ENCODE measurements at regions not wholly inside any gene's neighbourhood (a gene's known extent, or its start where the extent isn't known, plus 50 kb on each side); places are given as distances from the start of the nearest gene placed in this dataset.
A peak's percentile ranks its signal among the peaks of the same experiment; 100 is the strongest.

DNA sequence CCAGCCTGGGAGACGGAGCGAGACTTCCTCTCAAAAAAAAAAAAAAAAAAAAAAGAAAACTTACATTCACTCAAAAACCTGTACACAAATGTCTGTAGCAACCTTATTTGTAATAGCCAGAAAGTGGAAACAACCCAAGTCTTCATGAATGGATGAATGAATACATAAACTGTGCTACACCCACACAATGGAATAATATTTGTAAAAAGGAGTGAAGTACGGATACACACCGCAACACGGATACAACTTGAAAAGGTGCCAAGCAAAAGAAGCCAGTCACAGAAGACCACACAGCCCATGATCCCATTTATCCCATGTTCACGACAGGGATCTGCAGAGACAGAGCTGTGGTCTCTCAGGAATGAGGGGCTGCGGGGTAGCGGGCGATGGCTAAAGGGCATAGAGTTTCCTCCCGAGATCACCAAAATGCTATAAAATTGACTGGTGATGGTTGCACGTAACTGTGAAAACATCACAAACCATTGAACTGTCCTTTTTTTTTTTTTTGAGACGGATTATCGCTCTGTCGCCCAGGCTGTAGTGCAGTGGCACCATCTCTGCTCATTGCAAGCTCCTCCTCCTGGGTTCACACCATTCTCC is 76.2 kb upstream of the COL5A1 start:
- Histone ChIP-seq H3K4ac (replicated peaks; ENCODE audit: insufficient read length, low read depth, low read length) (no peak overlapping the region), H3K18ac (ENCODE audit: extremely low read depth, low read length) (no peak overlapping the region), H4K5ac (ENCODE audit: insufficient read length, low read depth, low read length) (no peak overlapping the region), H2BK5ac (ENCODE audit: low read depth, low read length) (no peak overlapping the region), H3K14ac (ENCODE audit: insufficient read length) (no peak overlapping the region), H3K23ac (ENCODE audit: insufficient read length) (no peak overlapping the region), H4K8ac (ENCODE audit: extremely low read depth, insufficient read depth, low read length) (no peak overlapping the region), H2AK5ac (ENCODE audit: low read depth, low read length) (no peak overlapping the region), H3K36me3 (ENCODE audit: control insufficient read depth in 2 of 4, insufficient read depth in 4 of 4, low read length in 3 of 4) (no peaks in the 10 kb centered on the region), H3K27me3 (replicated peaks in 1 of 4; ENCODE audit: control insufficient read depth in 3 of 4, extremely low read depth in 1 of 4, insufficient read depth in 3 of 4, low read length in 3 of 4) (no peaks in the 10 kb centered on the region), H2BK12ac (ENCODE audit: low read depth, low read length) (no peak overlapping the region), H2BK15ac (ENCODE audit: low read length) (no peak overlapping the region), H4K20me1 (replicated peaks in 1 of 2; ENCODE audit: control insufficient read depth in 1 of 2, insufficient read depth in 2 of 2, low read length in 2 of 2) (no peaks in the 10 kb centered on the region), H3K4me2 (ENCODE audit: insufficient read depth in 1 of 2, low read depth in 2 of 2, low read length in 2 of 2) (no peak overlapping the region), H2BK20ac (ENCODE audit: low read length) (no peak overlapping the region), H3K4me1 (replicated peaks in 1 of 4; ENCODE audit: control insufficient read depth in 3 of 4, insufficient read depth in 4 of 4, low read length in 3 of 4) (no peaks in the 10 kb centered on the region), H3K9me3 (ENCODE audit: insufficient read depth in 2 of 2, low read depth in 1 of 2, low read length in 1 of 2) (peaks cover 0 to 3% of the 10 kb centered on the region in 2 experiments; a peak in 1 of 4 replicates), H3K79me2 (ENCODE audit: control insufficient read depth in 1 of 2, insufficient read depth in 2 of 2, low read length in 2 of 2) (no peaks in the 10 kb centered on the region), H4K91ac (replicated peaks; ENCODE audit: insufficient read length, low read length) (no peak overlapping the region), H3K27ac (ENCODE audit: low read depth, low read length) (no peak overlapping the region), H3K9ac (replicated peaks in 1 of 4; ENCODE audit: extremely low read depth in 1 of 4, low read depth in 3 of 4, low read length in 3 of 4) (no peak overlapping the region), H2BK120ac (replicated peaks; ENCODE audit: low read depth, low read length) (no peak overlapping the region), H3K56ac (replicated peaks; ENCODE audit: insufficient read length, low read depth, low read length) (no peak overlapping the region), H3K23me2 (ENCODE audit: low read depth, low read length) (no peaks in the 10 kb centered on the region), H3K79me1 (ENCODE audit: low read depth, low read length) (no peaks in the 10 kb centered on the region), H2AFZ (ENCODE audit: low read length) (no peak overlapping the region), H3K4me3 (ENCODE audit: extremely low read depth in 1 of 4, insufficient read depth in 2 of 4, low read depth in 3 of 4, low read length in 4 of 4) (no peak overlapping the region)
- ChIA-PET CTCF (ENCODE audit: partially characterized antibody) (interaction anchor here (0.7 kb wide), 1 partner anchor 107 kb away, joined by 3 read pairs; no protein-coding TSS in a partner anchor), POLR2A (ENCODE audit: partially characterized antibody) (no interaction called here)
- FAIRE-seq = no peak
- WGBS, 2 experiments (ENCODE audit: extremely low coverage in 1 of 2, insufficient coverage in 1 of 2, insufficient read length in 1 of 2, insufficient replicate concordance in 2 of 2, low coverage in 1 of 2, low lambda C conversion rate in 2 of 2, missing lambda C conversion rate in 1 of 2) = 89% methylated on average over 12 of the region's 14 CpGs; no CpG with 5 or more reads in 1 of the 2 experiments
- peak in 1 of 2 experiments; percentile 4 for DNase-seq (ENCODE audit: low read depth in 1 of 2, low spot score in 2 of 2)
- no peak for TF ChIP-seq SAP30 (IDR thresholded peaks at IDR 0.05; ENCODE audit: insufficient read depth, insufficient replicate concordance, low read length)
- TF ChIP-seq RFX5 (IDR thresholded peaks at IDR 0.05; ENCODE audit: borderline replicate concordance, low read depth, low read length) = no peak
- no peak for TF ChIP-seq SIX5 (IDR thresholded peaks at IDR 0.05; ENCODE audit: low read depth, low read length)
- no peak for TF ChIP-seq EGR1 (IDR thresholded peaks at IDR 0.05; ENCODE audit: borderline replicate concordance, low read depth, low read length)
- TF ChIP-seq MAFK (IDR thresholded peaks at IDR 0.05; ENCODE audit: low read depth, low read length) = no peak
- no peak for TF ChIP-seq NANOG (IDR thresholded peaks at IDR 0.05; ENCODE audit: insufficient read depth, low read depth, low read length, poor library complexity, severe bottlenecking)
- TF ChIP-seq SP4 (IDR thresholded peaks at IDR 0.05; ENCODE audit: low read length) = no peak
- TF ChIP-seq SIRT6 (IDR thresholded peaks at IDR 0.05; ENCODE audit: low read length) = no peak
- TF ChIP-seq, protein P1, sequence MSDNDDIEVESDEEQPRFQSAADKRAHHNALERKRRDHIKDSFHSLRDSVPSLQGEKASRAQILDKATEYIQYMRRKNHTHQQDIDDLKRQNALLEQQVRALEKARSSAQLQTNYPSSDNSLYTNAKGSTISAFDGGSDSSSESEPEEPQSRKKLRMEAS (IDR thresholded peaks at IDR 0.05) = no peak
- TF ChIP-seq NRF1 (IDR thresholded peaks at IDR 0.05; ENCODE audit: low read depth, low read length) = no peak
- no peak for TF ChIP-seq CREB1 (IDR thresholded peaks at IDR 0.05)
- TF ChIP-seq CTBP2 (IDR thresholded peaks at IDR 0.05; ENCODE audit: borderline replicate concordance, insufficient read depth, insufficient read length, low read length) = no peak
- no peak for TF ChIP-seq BACH1 (IDR thresholded peaks at IDR 0.05; ENCODE audit: low read length)
- TF ChIP-seq PHF8 (conservative IDR thresholded peaks at IDR 0.05; ENCODE audit: low read depth, low read length) = no peak
